Chondrocyte (in vitro differentiated cells): ENCODE measurements at regions not wholly inside any gene's neighbourhood (a gene's known extent, or its start where the extent isn't known, plus 50 kb on each side); places are given as distances from the start of the nearest gene placed in this dataset.

Experiments used
- DNase-seq: peaks from one replicate; pipeline ENCODE4 v3.0.0; 2021; ENCODE audit warnings: mixed read lengths, low spot score
- H3K27ac Mint-ChIP-seq: one replicate; pipeline ENCODE4 v1.8.0; 2021; ENCODE audit warnings: mild to moderate bottlenecking, moderate library complexity, mixed read lengths; ENCODE audit not compliant: unreplicated experiment
- H3K27me3 Mint-ChIP-seq: 2 replicates; pipeline ENCODE4 v1.8.0; 2021; ENCODE audit warnings: low read depth, mixed read lengths
- H3K36me3 Mint-ChIP-seq: 2 replicates; pipeline ENCODE4 v1.8.0; 2021; ENCODE audit warnings: low read depth, mixed read lengths
- H3K4me1 Mint-ChIP-seq: 2 replicates; pipeline ENCODE4 v1.8.0; 2021; ENCODE audit warnings: low read depth, mild to moderate bottlenecking, mixed read lengths
- H3K4me3 Mint-ChIP-seq: one replicate; pipeline ENCODE4 v1.8.0; 2021; ENCODE audit warnings: mild to moderate bottlenecking, moderate library complexity, mixed read lengths; ENCODE audit not compliant: unreplicated experiment
- H3K9me3 Mint-ChIP-seq: 2 replicates; pipeline ENCODE4 v1.8.0; 2021; ENCODE audit warnings: low read depth, mixed read lengths
- CTCF ChIP-seq: fragments of 200-600 bp; sonication (generic); IDR thresholded peaks from 2 replicates; pipeline ENCODE4 v1.5.0; 2021; ENCODE audit warnings: antibody characterized with exemption, mild to moderate bottlenecking, moderate library complexity

- Mint-ChIP-seq H3K36me3 (no peaks in the 10 kb centered on the region), H3K27ac (no peak overlapping the region), H3K27me3 (no peaks in the 10 kb centered on the region), H3K4me1 (peaks cover 7% of the 10 kb centered on the region), H3K4me3 (no peak overlapping the region), H3K9me3 (no peaks in the 10 kb centered on the region)
- no peak for TF ChIP-seq CTCF
- DNase-seq, result no peak
Measured at GRCh38 chr9:16157651-16158050, 604.8 kb downstream of the CCDC171 start.

DNA sequence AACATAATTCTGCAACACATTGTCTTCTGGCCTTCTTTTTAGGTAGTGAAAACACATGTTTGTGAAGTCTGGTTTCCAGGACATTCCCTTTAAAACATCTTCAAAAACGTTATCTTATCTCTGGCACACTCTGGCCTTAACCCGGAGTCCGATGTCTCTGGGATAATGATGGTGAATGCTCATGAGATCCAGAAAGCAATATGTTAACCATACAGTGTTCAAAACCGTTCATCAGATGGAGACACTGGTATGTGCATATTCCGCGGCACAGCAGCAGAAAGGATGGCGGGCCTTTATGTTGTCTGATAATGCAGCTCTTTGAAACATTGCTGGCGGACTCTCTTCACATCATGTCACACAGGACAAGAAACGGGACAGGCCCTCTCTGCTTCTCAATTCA lies 605.2 kb downstream of the CCDC171 start:
- TF ChIP-seq CTCF, result no peak
- peaks cover 7% of the 10 kb centered on the region for H3K4me1 Mint-ChIP-seq

DNA sequence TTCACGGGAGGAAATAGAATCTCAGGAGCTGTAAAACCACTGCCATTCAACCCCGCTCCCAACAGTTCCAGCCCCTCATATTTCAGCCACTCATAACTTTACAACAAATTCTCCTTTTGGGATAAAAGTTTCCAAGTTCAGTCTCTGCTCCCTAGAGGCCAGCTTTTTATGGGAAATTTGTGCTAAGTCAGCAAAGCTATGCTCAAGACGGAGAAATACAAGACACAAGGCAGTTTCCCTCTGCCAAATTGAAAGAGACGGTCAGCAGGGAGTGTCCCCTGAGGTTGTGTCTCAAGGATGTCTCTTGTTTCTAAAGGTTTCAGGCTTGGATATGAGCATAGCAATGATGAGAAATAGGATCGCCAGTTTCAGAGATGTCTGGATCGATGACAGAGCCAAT lies 608.6 kb downstream of the CCDC171 start:
- no peak for TF ChIP-seq CTCF
- H3K4me3 Mint-ChIP-seq, result no peak overlapping the region
- H3K9me3 Mint-ChIP-seq, result peaks cover 3% of the 10 kb centered on the region
- no peak for DNase-seq
- no peaks in the 10 kb centered on the region for H3K27me3 Mint-ChIP-seq
- H3K27ac Mint-ChIP-seq, result no peak overlapping the region
- peaks cover under 1% of the 10 kb centered on the region for H3K36me3 Mint-ChIP-seq
- no peaks in the 10 kb centered on the region for H3K4me1 Mint-ChIP-seq

More for the DNA sequence above, 605.2 kb downstream of the CCDC171 start:
- Mint-ChIP-seq H3K27me3 (no peaks in the 10 kb centered on the region), H3K27ac (no peak overlapping the region), H3K9me3 (peaks cover 1% of the 10 kb centered on the region), H3K4me3 (no peak overlapping the region), H3K36me3 (no peaks in the 10 kb centered on the region)
- DNase-seq, result no peak

- peaks cover 2% of the 10 kb centered on the region for H3K36me3 Mint-ChIP-seq
- DNase-seq, result no peak
- no peak overlapping the region for H3K4me3 Mint-ChIP-seq
- TF ChIP-seq CTCF, result no peak
- no peaks in the 10 kb centered on the region for H3K27me3 Mint-ChIP-seq
- H3K4me1 Mint-ChIP-seq, result no peaks in the 10 kb centered on the region
- H3K27ac Mint-ChIP-seq, result no peak overlapping the region
- H3K9me3 Mint-ChIP-seq, result no peaks in the 10 kb centered on the region
Measured at GRCh38 chr9:16170119-16170518, 617.3 kb downstream of the CCDC171 start.

DNA sequence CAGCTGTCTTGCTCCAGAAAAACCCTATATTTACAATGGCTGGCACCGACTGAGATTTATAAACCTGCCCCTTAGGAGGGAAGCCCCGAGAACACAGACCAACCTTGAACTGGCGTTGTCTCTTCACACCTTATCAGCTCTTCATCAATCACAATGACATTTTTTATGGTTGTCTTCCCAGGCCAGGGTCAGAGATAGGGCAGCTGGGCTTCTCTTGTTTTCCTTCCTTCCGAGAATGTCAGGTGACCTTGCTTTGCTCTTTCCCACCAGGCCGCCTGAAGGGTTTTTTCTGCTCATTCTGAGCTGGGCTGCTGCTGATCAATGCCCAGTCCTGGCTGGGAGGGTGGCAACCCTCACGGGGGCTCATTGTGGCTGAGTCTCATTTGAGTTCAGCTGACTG lies 619.1 kb downstream of the CCDC171 start:
- Mint-ChIP-seq H3K27ac (no peak overlapping the region), H3K36me3 (no peaks in the 10 kb centered on the region), H3K9me3 (no peaks in the 10 kb centered on the region), H3K4me3 (no peak overlapping the region), H3K4me1 (no peaks in the 10 kb centered on the region), H3K27me3 (no peaks in the 10 kb centered on the region)
- DNase-seq, result no peak
- no peak for TF ChIP-seq CTCF
